ENCODE measurements at regions not wholly inside any gene's neighbourhood (a gene's known extent, or its start where the extent isn't known, plus 50 kb on each side); places are given as distances from the start of the nearest gene placed in this dataset.

DNA sequence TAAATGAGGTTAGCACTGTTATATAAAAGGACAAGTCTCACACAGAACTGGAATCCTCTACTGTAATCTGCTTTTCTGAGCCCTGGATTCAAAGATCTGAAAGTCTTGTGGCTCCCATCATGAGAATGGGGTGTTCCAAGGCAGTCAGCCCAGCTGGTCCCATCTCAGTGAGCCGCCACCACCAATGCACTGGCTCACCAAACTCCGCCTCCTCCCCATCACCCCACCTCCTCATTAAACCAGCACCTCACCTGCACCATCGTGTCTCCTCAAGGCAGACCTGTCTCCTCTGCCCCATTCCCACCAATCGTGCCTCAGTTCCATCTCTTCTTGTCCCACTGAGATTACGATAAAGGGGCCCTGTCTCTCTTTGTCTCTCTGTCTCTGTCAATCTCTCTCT lies 166.7 kb downstream of the USP12 start:
- POLR2A ChIA-PET, result interaction anchor here (0.7 kb wide), 1 partner anchor 237 kb away, joined by 5 read pairs; no protein-coding TSS in a partner anchor
- CTCF ChIA-PET, result interaction anchor here (1.5 kb wide), 1 partner anchor 355 kb away, joined by 6 read pairs; no protein-coding TSS in a partner anchor
- BruUV-seq (replicated peaks), result no TSS peak
- no peaks in the 10 kb centered on the region for H3K4me1 Mint-ChIP-seq (ENCODE audit: insufficient read depth, unreplicated experiment)
- TF ChIP-seq, protein P1, sequence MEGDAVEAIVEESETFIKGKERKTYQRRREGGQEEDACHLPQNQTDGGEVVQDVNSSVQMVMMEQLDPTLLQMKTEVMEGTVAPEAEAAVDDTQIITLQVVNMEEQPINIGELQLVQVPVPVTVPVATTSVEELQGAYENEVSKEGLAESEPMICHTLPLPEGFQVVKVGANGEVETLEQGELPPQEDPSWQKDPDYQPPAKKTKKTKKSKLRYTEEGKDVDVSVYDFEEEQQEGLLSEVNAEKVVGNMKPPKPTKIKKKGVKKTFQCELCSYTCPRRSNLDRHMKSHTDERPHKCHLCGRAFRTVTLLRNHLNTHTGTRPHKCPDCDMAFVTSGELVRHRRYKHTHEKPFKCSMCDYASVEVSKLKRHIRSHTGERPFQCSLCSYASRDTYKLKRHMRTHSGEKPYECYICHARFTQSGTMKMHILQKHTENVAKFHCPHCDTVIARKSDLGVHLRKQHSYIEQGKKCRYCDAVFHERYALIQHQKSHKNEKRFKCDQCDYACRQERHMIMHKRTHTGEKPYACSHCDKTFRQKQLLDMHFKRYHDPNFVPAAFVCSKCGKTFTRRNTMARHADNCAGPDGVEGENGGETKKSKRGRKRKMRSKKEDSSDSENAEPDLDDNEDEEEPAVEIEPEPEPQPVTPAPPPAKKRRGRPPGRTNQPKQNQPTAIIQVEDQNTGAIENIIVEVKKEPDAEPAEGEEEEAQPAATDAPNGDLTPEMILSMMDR (IDR thresholded peaks at IDR 0.05; ENCODE audit: unreplicated experiment), result no peak
- H3K9me3 Mint-ChIP-seq (ENCODE audit: unreplicated experiment), result no peaks in the 10 kb centered on the region
- no peak overlapping the region for H3K27ac Mint-ChIP-seq (ENCODE audit: low read depth, unreplicated experiment)
- DNase-seq (ENCODE audit: unreplicated experiment), result no peak
- no peaks in the 10 kb centered on the region for H3K36me3 Mint-ChIP-seq (ENCODE audit: insufficient read depth, unreplicated experiment)
- H3K4me3 Mint-ChIP-seq (ENCODE audit: unreplicated experiment), result no peak overlapping the region
- peaks cover 15% of the 10 kb centered on the region for H3K27me3 Mint-ChIP-seq (ENCODE audit: insufficient read depth, unreplicated experiment)
- intact Hi-C loops (cut with micrococcal nuclease), result no loop called here

DNA sequence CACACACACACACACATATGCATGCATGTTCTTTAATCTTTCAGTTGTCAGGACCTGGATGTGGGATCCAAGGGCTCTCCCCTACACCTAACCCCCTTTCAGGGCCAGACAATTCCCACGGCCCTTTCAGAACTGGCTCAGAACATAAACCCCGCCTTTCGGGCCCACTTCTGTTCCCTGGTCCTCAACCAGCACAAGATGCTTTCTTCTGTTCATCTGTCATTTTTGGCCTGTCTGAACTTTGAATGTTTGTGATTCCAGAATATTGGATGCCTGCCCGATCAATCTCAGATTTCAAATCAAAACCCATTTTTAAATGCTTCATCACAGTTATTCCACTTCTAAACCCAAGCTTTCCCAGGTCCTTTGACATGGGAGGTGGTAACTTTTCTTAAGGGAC lies 167.3 kb downstream of the USP12 start:
- ChIA-PET POLR2A (interaction anchor here (0.7 kb wide), 1 partner anchor 238 kb away, joined by 5 read pairs; no protein-coding TSS in a partner anchor), CTCF (no interaction called here)
- TF ChIP-seq, protein P1 (IDR thresholded peaks at IDR 0.05; ENCODE audit: unreplicated experiment), result no peak
- DNase-seq (ENCODE audit: unreplicated experiment), result no peak
- no peaks in the 10 kb centered on the region for H3K36me3 Mint-ChIP-seq (ENCODE audit: insufficient read depth, unreplicated experiment)
- no peaks in the 10 kb centered on the region for H3K9me3 Mint-ChIP-seq (ENCODE audit: unreplicated experiment)
- intact Hi-C loops (cut with micrococcal nuclease), result no loop called here
- H3K27me3 Mint-ChIP-seq (ENCODE audit: insufficient read depth, unreplicated experiment), result peaks cover 15% of the 10 kb centered on the region
- H3K27ac Mint-ChIP-seq (ENCODE audit: low read depth, unreplicated experiment), result no peak overlapping the region
- no peaks in the 10 kb centered on the region for H3K4me1 Mint-ChIP-seq (ENCODE audit: insufficient read depth, unreplicated experiment)
- no peak overlapping the region for H3K4me3 Mint-ChIP-seq (ENCODE audit: unreplicated experiment)
- BruUV-seq (replicated peaks), result no TSS peak

DNA sequence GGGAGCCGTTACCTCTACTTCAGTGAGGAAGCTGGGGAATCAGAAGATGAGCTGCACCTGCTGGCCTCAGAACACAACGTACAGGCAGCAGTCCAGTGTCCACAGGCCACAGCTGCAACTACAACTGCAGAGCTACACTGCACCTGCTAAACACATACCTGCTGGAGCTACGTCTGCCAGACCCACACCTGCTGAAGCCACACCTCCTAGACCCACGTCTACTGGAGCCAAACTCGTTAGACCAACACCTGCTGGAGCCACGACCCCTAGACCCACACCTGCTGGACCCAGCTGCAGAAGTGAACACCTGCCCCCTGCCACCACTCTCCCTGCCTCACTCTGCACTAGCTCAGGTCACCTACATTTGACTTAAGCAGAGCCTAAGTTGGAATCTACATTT lies 169.9 kb downstream of the USP12 start:
- Mint-ChIP-seq H3K27me3 (ENCODE audit: insufficient read depth, unreplicated experiment) (peaks cover 15% of the 10 kb centered on the region), H3K9me3 (ENCODE audit: unreplicated experiment) (no peaks in the 10 kb centered on the region), H3K4me3 (ENCODE audit: unreplicated experiment) (no peak overlapping the region), H3K4me1 (ENCODE audit: insufficient read depth, unreplicated experiment) (no peaks in the 10 kb centered on the region), H3K27ac (ENCODE audit: low read depth, unreplicated experiment) (no peak overlapping the region), H3K36me3 (ENCODE audit: insufficient read depth, unreplicated experiment) (no peaks in the 10 kb centered on the region)
- BruUV-seq (replicated peaks), result no TSS peak
- TF ChIP-seq, protein P1 (IDR thresholded peaks at IDR 0.05; ENCODE audit: unreplicated experiment), result no peak
- ChIA-PET POLR2A (no interaction called here), CTCF (interaction anchor here (0.6 to 0.8 kb wide), 3 partner anchors 19 to 1070 kb away, joined by 3 to 4 read pairs (median 3); no protein-coding TSS in a partner anchor)
- DNase-seq (ENCODE audit: unreplicated experiment), result no peak
- intact Hi-C loops (cut with micrococcal nuclease), result no loop called here

DNA sequence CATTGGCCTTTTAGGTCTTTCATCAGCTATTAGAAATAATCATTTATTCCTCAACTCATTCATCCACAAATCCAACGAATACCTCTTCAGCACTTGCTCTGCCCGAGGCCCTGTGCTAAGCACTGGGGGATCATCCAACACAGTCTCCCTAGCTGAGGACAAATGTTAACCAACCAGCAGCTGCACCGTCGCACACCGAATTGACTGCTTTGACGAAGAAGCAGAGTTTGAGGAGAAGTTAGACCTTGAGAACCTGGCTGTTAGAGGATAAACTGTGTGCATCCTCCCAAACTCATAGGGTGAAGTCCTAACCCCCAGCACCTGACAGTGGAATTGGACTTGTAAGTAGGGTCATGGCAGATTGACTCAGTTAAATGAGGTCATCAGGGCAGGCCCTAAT lies 170.9 kb downstream of the USP12 start:
- BruUV-seq (replicated peaks), result no TSS peak
- Mint-ChIP-seq H3K9me3 (ENCODE audit: unreplicated experiment) (no peaks in the 10 kb centered on the region), H3K36me3 (ENCODE audit: insufficient read depth, unreplicated experiment) (no peaks in the 10 kb centered on the region), H3K4me3 (ENCODE audit: unreplicated experiment) (no peak overlapping the region), H3K4me1 (ENCODE audit: insufficient read depth, unreplicated experiment) (no peaks in the 10 kb centered on the region), H3K27ac (ENCODE audit: low read depth, unreplicated experiment) (no peak overlapping the region), H3K27me3 (ENCODE audit: insufficient read depth, unreplicated experiment) (peaks cover 16% of the 10 kb centered on the region)
- POLR2A ChIA-PET, result interaction anchor here (0.6 kb wide), 1 partner anchor 391 kb away, joined by 5 read pairs; no protein-coding TSS in a partner anchor
- CTCF ChIA-PET, result interaction anchor here (0.5 to 1.7 kb wide), 4 partner anchors 9 to 361 kb away, joined by 3 to 5 read pairs (median 4); no protein-coding TSS in a partner anchor
- intact Hi-C loops (cut with micrococcal nuclease), result no loop called here
- DNase-seq (ENCODE audit: unreplicated experiment), result no peak
- TF ChIP-seq, protein P1 (IDR thresholded peaks at IDR 0.05; ENCODE audit: unreplicated experiment), result no peak

All from MCF 10A (cell line).